Umbilical cord (tissue), 1 donor: ENCODE measurements at regions not wholly inside any gene's neighbourhood (a gene's known extent, or its start where the extent isn't known, plus 50 kb on each side); places are given as distances from the start of the nearest gene placed in this dataset.
"Not testable (repeated sequence)": the region's sequence is repeated elsewhere in the genome, so short reads cannot be mapped to it uniquely, and the experiment has no call there.

Experiments
- DNase-seq: peaks from one replicate; pipeline ENCODE4 v3.0.0-alpha.2; 2015; ENCODE audit warnings: low spot score

DNA sequence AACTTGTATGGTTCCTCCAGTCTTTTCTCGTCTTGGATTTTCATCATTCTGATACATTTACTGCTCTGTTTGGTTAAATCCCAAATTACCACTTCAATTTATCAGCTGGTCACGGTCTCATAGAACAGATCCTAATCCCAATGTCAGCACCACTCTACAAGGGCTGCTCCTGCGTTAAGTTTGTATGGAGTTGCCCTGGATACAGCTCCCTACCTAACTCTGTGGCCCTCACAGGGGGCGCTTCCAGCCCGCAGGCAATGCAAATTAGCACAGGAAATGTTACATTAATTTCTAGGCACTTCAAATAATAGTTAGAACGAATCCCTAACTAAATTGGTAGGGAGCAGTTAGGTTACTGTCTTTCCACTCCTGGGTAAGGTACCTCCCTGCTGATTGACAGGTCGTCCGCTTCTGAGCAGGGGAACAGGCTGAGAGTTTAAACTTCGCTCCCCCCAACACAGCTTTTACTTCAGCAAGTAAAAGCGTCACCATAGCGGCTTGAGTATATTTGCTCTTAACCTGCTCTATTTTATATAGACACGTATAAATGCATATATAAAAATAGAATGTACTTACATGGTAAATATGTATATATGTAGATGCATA is 238.5 kb upstream of the FANCL start:
- DNase-seq: no peak

GRCh38 chr2:58476556-58476955 is 235.4 kb upstream of the FANCL start:
- peak; percentile 56 for DNase-seq

- DNase-seq: no peak
Observed at GRCh38 chr2:58475756-58476155, 234.6 kb upstream of the FANCL start.

DNA sequence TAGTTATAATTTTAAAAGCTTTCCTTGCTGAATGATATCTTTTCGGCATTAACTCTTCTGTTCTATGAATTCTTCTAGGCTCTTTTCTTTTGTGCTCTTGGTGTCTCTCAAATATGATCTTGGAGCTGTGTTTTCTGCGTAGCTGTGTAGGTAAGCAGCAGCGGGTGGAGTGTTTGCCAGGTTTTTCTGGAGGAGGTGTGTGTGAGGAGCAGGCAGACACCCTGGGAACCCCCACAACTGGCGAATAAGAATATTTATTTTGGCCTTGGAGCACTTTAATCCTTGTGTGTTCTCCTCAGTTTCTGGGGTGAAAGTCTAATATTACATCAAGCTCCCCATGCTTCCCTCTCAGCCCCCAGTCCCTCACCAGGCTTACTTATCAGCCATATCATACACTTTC is 232.0 kb upstream of the FANCL start:
- no peak for DNase-seq

DNA sequence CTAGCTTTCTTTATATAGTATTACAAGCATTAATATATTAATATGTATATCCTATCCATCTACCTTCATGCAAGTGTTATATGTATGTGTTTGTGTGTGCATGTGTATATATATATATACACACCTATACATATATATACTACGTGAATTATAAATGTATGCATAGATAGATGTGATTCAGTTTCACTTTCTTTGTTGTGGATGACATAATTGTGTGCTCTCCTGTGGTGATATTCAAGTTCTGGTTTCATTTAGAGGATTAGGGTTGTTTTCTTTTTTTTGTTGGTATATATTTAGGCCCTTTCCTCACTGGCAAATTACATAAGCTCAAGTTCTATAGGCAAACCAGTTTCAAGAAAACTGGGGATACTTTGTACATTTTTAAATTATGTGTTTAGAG is 225.7 kb upstream of the FANCL start:
- DNase-seq: no peak

GRCh38 chr2:58466021-58466420 is 224.9 kb upstream of the FANCL start:
- not testable (repeated sequence) for DNase-seq

DNA sequence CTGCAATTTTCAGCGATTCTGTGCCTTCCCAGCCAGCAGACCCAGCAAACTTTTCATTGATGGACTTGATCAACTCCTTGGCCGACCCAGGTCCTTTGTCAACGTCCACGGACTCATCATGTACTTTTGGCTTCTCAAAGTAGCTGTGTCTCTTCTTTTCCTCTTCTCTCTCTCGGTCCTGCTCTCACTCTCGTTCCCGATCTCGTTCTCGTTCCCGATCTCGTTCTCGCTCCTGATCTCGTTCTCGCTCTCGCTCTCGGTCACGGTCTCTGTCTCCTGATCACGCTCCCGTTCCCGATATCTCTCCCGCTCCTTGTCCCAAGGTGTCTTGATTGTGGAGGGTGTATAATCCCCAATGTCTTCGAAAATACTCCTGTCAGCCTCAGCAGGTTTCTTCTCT is 219.5 kb upstream of the FANCL start:
- no peak for DNase-seq

DNA sequence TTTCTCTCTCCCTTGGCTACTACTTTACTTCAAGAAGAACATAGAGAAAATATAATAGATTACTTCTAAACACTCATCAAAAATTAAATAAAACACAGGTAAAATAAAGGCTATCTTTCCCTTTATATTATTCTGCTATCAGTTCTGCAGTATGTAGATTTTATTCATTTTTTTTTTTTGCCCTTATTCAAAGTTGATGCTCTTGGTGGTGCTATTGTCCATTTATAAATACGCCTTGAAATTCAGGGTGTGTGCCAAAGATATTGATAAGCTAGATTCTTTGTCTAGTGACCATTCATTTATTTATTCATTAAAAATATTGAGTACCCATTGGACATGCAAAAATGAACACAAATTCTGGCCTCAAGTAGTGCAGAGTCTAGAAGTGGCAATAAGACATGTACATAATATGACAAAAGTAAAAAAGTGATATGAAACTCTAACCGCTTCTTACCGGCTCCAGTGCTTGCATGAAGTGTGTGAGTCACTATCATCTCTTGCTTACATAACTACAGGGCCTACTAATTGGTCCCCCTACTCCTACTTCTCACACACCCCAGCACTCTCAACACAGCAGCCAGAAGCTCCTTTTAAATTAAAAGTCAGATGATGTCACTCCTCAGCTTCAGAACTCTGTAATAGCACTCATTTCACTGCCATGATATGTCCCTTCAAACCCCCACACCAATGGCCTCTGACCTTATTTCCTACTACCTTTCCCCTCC is 208.3 kb upstream of the FANCL start:
- DNase-seq: no peak

DNA sequence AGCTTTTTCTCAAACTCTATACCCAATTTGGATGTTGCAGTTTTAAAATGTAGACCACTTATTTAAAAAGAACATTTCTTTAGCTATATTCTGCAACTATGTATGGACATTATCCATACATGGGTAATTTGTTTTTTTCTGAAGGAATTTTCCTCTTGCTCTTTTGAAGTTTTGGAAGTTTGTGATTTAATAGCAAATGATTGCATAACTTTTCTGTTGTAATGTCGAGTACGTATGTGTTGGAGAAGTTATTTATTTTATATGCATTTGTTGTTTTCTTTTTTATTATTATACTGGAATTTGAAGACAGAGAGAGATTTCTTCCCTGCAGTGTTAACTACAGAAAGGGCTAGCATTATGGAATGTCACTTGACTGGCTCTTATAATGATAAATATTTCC is 207.7 kb upstream of the FANCL start:
- DNase-seq: no peak

GRCh38 chr2:58448065-58448507 is 207.0 kb upstream of the FANCL start:
- DNase-seq: peak; percentile 54

- no peak for DNase-seq
Observed at GRCh38 chr2:58447586-58447985, 206.5 kb upstream of the FANCL start.

GRCh38 chr2:58441643-58442042 is 200.5 kb upstream of the FANCL start:
- DNase-seq: no peak

- DNase-seq: peak; percentile 73
Observed at GRCh38 chr2:58436872-58437271, 195.7 kb upstream of the FANCL start.

GRCh38 chr2:58435246-58435645 is 194.1 kb upstream of the FANCL start:
- no peak for DNase-seq

DNA sequence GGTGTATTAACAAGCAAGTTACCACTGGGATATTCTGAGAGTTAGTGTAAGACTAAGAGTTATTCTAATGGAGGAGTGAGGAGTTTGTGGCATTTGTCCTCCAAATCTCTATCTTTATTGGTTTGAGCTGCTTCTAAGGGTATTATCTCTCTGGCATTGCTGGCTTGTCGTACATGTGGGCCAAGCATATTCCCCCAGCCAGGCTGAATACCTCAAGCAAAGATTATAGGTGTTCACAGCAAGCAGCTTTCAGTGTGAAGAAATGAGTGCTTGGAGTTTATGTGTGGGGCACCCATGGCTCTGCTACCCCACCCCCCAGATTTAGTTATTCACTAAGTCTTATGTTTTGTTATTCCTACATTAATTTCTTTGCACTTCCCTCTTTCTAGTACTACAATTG is 193.6 kb upstream of the FANCL start:
- DNase-seq: no peak

GRCh38 chr2:58432491-58433170 is 191.5 kb upstream of the FANCL start:
- no peak for DNase-seq

DNA sequence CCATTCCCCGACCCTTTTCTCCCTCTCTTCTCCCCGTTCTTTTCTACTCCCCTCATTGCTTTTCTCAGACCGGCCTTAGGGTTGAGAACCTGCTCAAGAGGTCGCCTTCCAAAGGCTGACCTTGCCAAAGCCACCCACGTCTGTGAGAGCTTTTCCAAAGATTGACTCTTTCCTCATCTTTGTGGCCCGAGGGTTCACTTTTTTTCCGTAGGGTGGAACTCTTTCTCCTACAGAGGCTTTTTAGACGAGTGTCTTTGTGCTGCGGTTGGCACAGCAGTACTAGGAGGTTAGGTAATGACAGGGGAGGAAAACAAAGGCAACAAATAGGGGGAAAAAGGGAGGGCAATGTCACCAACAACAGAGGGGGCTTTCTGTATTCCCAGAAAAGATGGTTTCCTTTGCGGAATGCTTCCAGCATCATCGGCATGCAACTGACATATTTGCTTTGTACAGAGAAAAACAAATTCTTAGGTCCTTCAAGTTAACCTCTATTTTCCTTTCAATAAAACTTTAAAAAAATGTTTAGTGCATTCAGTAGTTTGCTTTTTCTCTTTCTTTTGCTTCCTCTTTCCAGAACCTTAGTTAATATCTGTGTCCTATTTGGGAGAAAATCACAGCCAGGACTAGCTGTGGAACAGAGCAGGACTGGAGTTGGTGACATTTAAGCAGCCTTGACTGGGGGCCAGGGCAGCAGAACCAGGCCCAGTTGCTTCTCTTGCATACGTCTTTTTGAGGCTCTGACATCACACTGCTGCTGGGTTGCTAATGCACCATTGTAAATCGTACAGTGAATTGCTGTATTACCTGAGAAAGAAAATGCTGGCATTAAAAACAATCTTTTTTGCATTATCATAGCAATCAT is 188.1 kb upstream of the FANCL start:
- no peak for DNase-seq

DNA sequence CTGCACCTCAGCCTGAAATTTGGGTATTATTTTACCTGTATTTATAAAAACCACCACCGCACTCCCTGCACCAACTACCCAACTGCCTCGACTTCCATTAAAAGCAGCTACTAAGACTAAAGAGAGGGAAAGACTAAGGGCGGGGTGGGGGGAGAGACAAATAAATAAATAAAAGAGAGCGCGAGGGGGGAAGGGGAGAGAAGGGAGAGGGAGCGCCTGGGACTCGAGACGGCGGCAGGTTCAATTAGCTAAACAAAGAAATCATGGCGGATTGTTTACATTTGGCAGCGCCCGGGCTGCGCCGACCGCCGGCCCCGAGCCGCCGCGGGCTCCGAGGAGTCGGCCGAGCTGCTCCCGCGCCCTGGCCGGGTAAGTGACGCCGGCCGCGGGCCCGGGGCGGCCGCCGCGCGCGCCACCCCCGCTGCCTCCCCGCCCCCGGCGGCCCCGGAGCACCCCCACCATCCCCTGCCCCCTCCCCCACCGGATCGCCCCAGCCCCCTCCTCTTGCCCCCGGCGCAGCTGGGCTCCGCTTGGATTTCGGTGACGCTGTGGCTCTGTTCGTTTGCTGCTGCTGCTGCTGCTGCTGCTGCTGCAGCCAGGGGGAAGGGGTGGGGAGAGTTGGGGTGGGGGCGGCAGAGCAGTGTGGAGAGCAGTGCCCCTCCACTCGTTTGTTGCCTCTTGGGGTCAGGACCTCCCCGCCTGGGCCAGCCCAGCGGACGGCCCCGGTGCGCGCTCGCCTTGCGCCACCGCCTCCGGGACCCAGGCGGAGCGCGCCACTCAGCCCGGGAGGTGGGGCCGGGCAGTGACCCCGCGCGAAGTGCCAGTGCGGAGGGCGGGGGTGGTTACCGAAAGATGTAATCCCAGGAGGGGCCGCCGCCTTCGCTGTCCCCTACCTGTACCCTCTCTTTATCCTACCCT is 187.2 kb upstream of the FANCL start:
- DNase-seq: peak; percentile 14

DNA sequence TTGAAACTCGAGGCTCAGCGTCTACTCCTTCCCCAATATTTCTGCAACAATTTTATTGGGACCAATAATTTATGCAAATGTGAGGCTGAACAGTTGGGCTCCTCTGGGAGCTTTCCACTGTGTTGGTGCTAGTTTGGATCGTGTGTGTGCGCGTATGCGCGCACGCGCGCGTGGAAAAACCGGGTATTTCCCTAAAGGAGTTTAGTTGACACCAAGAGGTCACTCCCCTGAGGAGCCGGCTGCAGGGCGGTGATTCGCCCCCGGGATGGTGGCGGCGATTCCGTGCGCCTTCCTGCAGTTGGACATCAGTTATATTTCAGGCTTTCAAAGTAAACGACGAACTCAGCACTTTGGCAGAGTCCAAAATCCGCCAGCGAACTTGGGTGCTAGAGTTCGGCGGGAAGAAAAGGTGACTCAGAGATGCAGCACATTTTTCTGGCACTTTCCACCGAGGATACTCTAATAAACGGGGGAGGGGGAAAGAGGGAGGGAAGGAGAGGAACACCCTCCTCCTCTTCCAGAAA is 186.5 kb upstream of the FANCL start:
- DNase-seq: peak; percentile 64

GRCh38 chr2:58425368-58425767 is 184.2 kb upstream of the FANCL start:
- DNase-seq: no peak

DNA sequence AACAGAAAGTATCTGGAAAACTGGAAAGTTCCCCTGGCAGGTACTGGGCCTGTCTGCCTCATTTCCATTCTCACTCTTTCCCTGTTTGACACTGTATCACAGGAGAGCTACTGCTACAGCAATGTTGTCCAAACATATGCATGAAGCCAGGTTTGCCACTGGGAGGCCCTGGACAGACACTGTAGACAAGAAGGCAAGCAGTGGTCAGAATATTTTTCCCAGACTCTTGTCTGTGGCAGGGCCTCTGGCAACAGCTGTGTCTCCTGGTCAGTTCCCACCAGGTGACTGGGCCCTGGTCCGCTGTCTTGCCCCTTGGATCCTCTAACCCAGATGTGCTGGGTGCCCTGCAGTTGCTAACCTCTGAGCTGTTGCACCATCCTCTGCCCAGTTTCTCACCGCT is 178.9 kb upstream of the FANCL start:
- no peak for DNase-seq
